Activated CD4-positive, alpha-beta T cell treated with anti-CD3 and anti-CD28 coated beads, Interleukin-2, amount 10 ng/mL, durations not matched to agents 24 days and 14 days (primary cell): ENCODE measurements at regions not wholly inside any gene's neighbourhood (a gene's known extent, or its start where the extent isn't known, plus 50 kb on each side); places are given as distances from the start of the nearest gene placed in this dataset.

Experiments
- DNase-seq: peaks from one replicate; pipeline ENCODE4 v3.0.0; 2022
- H3K27ac Mint-ChIP-seq: one replicate; pipeline ENCODE4 v1.8.0; 2022; ENCODE audit warnings: mild to moderate bottlenecking, mixed read lengths
- H3K27me3 Mint-ChIP-seq: one replicate; pipeline ENCODE4 v1.8.0; 2022; ENCODE audit warnings: mixed read lengths
- H3K36me3 Mint-ChIP-seq: one replicate; pipeline ENCODE4 v1.8.0; 2022; ENCODE audit warnings: low read depth, mild to moderate bottlenecking, mixed read lengths
- H3K4me1 Mint-ChIP-seq: one replicate; pipeline ENCODE4 v1.8.0; 2021; ENCODE audit warnings: mixed read lengths
- H3K4me3 Mint-ChIP-seq: one replicate; pipeline ENCODE4 v1.8.0; 2022; ENCODE audit warnings: mild to moderate bottlenecking, moderate library complexity, mixed read lengths
- H3K9me3 Mint-ChIP-seq: one replicate; pipeline ENCODE4 v1.8.0; 2021; ENCODE audit warnings: mixed read lengths
- intact Hi-C: fragments of 100-400 bp; cut with micrococcal nuclease; formaldehyde crosslinking; loops from one replicate; pipeline ENCODE4 v1.15.1; 2023

- DNase-seq = no peak
- Mint-ChIP-seq H3K36me3 (no peaks in the 10 kb centered on the region), H3K27me3 (no peaks in the 10 kb centered on the region), H3K9me3 (peaks cover 3% of the 10 kb centered on the region), H3K4me3 (no peak overlapping the region), H3K4me1 (peaks cover 3% of the 10 kb centered on the region), H3K27ac (no peak overlapping the region)
- intact Hi-C loops = no loop called here
Observed at GRCh38 chr2:236956641-236957040, 129.0 kb upstream of the COPS8 start.

- H3K36me3 Mint-ChIP-seq = no peaks in the 10 kb centered on the region
- H3K9me3 Mint-ChIP-seq = no peaks in the 10 kb centered on the region
- intact Hi-C loops = no loop called here
- no peak for DNase-seq
- H3K27ac Mint-ChIP-seq = no peak overlapping the region
- peaks cover 3% of the 10 kb centered on the region for H3K4me1 Mint-ChIP-seq
- H3K4me3 Mint-ChIP-seq = no peak overlapping the region
- H3K27me3 Mint-ChIP-seq = no peaks in the 10 kb centered on the region
Observed at GRCh38 chr2:236959036-236959435, 126.7 kb upstream of the COPS8 start.

GRCh38 chr2:236959876-236960275, 125.8 kb upstream of the COPS8 start:
- intact Hi-C loops = no loop called here
- H3K36me3 Mint-ChIP-seq = no peaks in the 10 kb centered on the region
- H3K4me3 Mint-ChIP-seq = no peak overlapping the region
- H3K27me3 Mint-ChIP-seq = no peaks in the 10 kb centered on the region
- H3K9me3 Mint-ChIP-seq = no peaks in the 10 kb centered on the region
- H3K4me1 Mint-ChIP-seq = peaks cover 3% of the 10 kb centered on the region
- H3K27ac Mint-ChIP-seq = no peak overlapping the region
- no peak for DNase-seq

- Mint-ChIP-seq H3K27ac (no peak overlapping the region), H3K4me3 (no peak overlapping the region), H3K27me3 (no peaks in the 10 kb centered on the region), H3K4me1 (peaks cover 3% of the 10 kb centered on the region), H3K36me3 (no peaks in the 10 kb centered on the region), H3K9me3 (no peaks in the 10 kb centered on the region)
- DNase-seq = no peak
- intact Hi-C loops = no loop called here
Observed at GRCh38 chr2:236960531-236960930, 125.2 kb upstream of the COPS8 start.

GRCh38 chr2:236962816-236963215, 122.9 kb upstream of the COPS8 start:
- H3K4me3 Mint-ChIP-seq = no peak overlapping the region
- H3K9me3 Mint-ChIP-seq = no peaks in the 10 kb centered on the region
- no peak overlapping the region for H3K27ac Mint-ChIP-seq
- DNase-seq = no peak
- no peaks in the 10 kb centered on the region for H3K36me3 Mint-ChIP-seq
- peaks cover 7% of the 10 kb centered on the region for H3K4me1 Mint-ChIP-seq
- intact Hi-C loops = no loop called here
- no peaks in the 10 kb centered on the region for H3K27me3 Mint-ChIP-seq

GRCh38 chr2:236963631-236964182, 122.0 kb upstream of the COPS8 start:
- Mint-ChIP-seq H3K27me3 (no peaks in the 10 kb centered on the region), H3K36me3 (no peaks in the 10 kb centered on the region), H3K4me3 (no peak overlapping the region), H3K9me3 (no peaks in the 10 kb centered on the region), H3K27ac (no peak overlapping the region), H3K4me1 (peaks cover 11% of the 10 kb centered on the region)
- no peak for DNase-seq
- intact Hi-C loops = no loop called here

GRCh38 chr2:236964291-236964690, 121.4 kb upstream of the COPS8 start:
- intact Hi-C loops = no loop called here
- H3K27me3 Mint-ChIP-seq = no peaks in the 10 kb centered on the region

GRCh38 chr2:236965021-236965840, 120.5 kb upstream of the COPS8 start:
- H3K27ac Mint-ChIP-seq = no peak overlapping the region
- intact Hi-C loops = no loop called here

More at GRCh38 chr2:236964291-236964690, 121.4 kb upstream of the COPS8 start:
- Mint-ChIP-seq H3K36me3 (no peaks in the 10 kb centered on the region), H3K4me1 (peaks cover 17% of the 10 kb centered on the region), H3K4me3 (no peak overlapping the region), H3K9me3 (no peaks in the 10 kb centered on the region), H3K27ac (no peak overlapping the region)
- DNase-seq = no peak

GRCh38 chr2:236965841-236966096, 119.9 kb upstream of the COPS8 start:
- Mint-ChIP-seq H3K27me3 (no peaks in the 10 kb centered on the region), H3K4me1 (peaks cover 27% of the 10 kb centered on the region), H3K9me3 (no peaks in the 10 kb centered on the region), H3K27ac (no peak overlapping the region), H3K36me3 (no peaks in the 10 kb centered on the region), H3K4me3 (no peak overlapping the region)
- no peak for DNase-seq
- intact Hi-C loops = no loop called here

More at GRCh38 chr2:236965021-236965840, 120.5 kb upstream of the COPS8 start:
- H3K27me3 Mint-ChIP-seq = no peaks in the 10 kb centered on the region
- H3K4me1 Mint-ChIP-seq = peaks cover 26% of the 10 kb centered on the region
- H3K4me3 Mint-ChIP-seq = no peak overlapping the region
- no peaks in the 10 kb centered on the region for H3K36me3 Mint-ChIP-seq
- H3K9me3 Mint-ChIP-seq = no peaks in the 10 kb centered on the region
- DNase-seq = no peak

GRCh38 chr2:236967499-236967783, 118.2 kb upstream of the COPS8 start:
- Mint-ChIP-seq H3K27me3 (no peaks in the 10 kb centered on the region), H3K4me1 (peaks cover 27% of the 10 kb centered on the region), H3K27ac (no peak overlapping the region), H3K36me3 (no peaks in the 10 kb centered on the region), H3K4me3 (no peak overlapping the region), H3K9me3 (no peaks in the 10 kb centered on the region)
- DNase-seq = no peak
- intact Hi-C loops = no loop called here

- DNase-seq = peak; percentile 73
- H3K4me3 Mint-ChIP-seq = peak overlapping the region; percentile 73
Observed at GRCh38 chr2:236968101-236968879, 117.4 kb upstream of the COPS8 start.

GRCh38 chr2:236968880-236969534, 116.7 kb upstream of the COPS8 start:
- Mint-ChIP-seq H3K4me1 (peaks cover 27% of the 10 kb centered on the region), H3K4me3 (peak overlapping the region; percentile 73), H3K9me3 (no peaks in the 10 kb centered on the region), H3K27ac (peak overlapping the region; percentile 80), H3K36me3 (no peaks in the 10 kb centered on the region), H3K27me3 (no peaks in the 10 kb centered on the region)
- intact Hi-C loops = no loop called here
- no peak for DNase-seq

More at GRCh38 chr2:236968101-236968879, 117.4 kb upstream of the COPS8 start:
- Mint-ChIP-seq H3K27ac (no peak overlapping the region), H3K9me3 (no peaks in the 10 kb centered on the region), H3K27me3 (no peaks in the 10 kb centered on the region), H3K4me1 (peaks cover 27% of the 10 kb centered on the region), H3K36me3 (no peaks in the 10 kb centered on the region)
- intact Hi-C loops = no loop called here

- Mint-ChIP-seq H3K27ac (peak overlapping the region; percentile 80), H3K27me3 (no peaks in the 10 kb centered on the region), H3K4me3 (peak overlapping the region; percentile 73), H3K4me1 (peaks cover 27% of the 10 kb centered on the region), H3K9me3 (no peaks in the 10 kb centered on the region), H3K36me3 (no peaks in the 10 kb centered on the region)
- DNase-seq = peak; percentile 73
- intact Hi-C loops = no loop called here
Observed at GRCh38 chr2:236969767-236970655, 115.7 kb upstream of the COPS8 start.
